DMS53 treated with DMSO at 0.1 percent for 48 hours (cell line): ENCODE measurements at regions not wholly inside any gene's neighbourhood (a gene's known extent, or its start where the extent isn't known, plus 50 kb on each side); places are given as distances from the start of the nearest gene placed in this dataset.

Experiments
- DNase-seq: peaks from one replicate; lab custom pipeline; 2025; ENCODE audit not compliant: unreplicated experiment; lab: John Stamatoyannopoulos, UW

DNA sequence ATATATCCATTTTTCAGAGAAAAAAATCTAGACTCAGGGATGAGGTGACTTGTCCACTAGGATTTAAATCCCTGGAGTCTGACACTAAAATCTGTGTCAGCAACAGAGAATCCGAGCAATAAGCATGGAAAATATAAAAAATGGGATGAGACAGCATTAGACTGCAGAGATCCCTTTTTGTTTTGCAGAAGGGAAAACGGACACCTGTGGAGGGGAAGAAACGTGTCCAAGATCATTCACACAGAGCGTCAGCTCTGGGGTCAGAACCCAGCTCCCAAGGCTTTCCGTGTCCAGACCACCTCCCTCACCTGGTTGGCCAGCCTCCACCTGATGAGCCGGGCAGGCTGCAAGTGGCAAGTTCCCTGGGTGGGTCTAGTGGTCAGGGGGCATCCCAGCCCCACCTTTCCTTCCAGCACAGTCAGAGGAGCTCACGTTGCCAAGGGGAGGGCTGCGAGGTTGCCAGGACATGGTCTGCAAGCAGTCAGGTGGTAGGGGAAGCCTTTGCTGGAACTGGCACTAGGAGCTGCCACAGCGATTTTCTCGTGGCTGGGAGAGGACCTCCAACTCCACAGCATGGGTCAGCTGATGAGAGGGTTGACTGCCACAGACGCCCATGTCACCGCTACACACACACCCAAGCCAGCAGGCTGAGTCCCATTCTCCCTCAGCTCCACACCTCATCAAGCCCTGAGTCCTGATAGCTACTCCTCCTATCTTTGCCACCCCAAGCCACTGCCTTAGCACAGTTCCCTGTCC, 65.9 kb upstream of the CPLX2 start:
- no peak for DNase-seq

DNA sequence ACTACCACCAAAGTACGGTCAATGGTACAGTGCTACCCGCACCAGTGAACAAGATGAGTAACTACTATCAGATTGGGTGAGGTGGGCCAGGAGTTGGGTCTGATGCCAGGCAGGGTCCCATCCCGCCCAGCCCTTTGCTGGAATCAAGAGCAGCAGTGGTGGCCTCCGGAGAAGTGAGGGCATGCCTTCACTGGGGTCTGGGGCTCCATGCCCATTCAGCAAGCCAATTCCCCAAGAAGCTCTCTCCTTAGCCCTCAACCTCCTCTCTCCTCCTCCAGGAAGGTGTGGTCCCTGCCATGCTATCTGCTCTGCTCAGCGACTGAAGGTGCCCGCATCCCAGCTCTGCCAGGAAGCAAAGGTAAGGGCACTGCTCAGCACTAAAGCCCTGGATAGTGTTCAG, 62.7 kb upstream of the CPLX2 start:
- DNase-seq = no peak

DNA sequence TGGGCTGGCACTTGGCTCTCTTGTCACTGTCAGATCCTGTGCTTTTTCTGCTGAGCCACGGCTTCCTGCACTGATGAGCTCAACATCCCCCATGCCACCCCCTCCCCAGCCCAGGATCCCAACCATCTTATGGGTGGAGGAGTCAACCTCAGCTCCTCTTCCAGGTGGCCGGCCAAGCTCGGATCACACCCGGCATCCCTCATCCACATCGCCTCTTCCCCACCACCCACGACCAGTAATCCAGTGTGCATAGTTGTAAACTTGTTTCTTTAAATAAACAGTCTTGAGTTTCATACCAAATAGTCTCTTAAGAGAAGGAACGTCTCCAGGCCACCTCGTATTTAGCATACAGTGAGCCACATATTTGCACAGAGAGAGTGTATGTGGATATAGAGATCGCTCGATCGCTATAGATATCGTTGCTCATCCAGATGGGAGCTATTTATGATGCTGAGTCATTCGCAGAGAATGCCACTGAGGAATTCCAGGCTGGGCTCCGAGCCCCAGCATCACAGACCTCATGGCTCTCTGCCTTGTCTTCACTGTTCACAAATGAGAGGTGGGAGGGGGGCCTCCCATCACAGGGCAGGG, 61.8 kb upstream of the CPLX2 start:
- DNase-seq = no peak

DNA sequence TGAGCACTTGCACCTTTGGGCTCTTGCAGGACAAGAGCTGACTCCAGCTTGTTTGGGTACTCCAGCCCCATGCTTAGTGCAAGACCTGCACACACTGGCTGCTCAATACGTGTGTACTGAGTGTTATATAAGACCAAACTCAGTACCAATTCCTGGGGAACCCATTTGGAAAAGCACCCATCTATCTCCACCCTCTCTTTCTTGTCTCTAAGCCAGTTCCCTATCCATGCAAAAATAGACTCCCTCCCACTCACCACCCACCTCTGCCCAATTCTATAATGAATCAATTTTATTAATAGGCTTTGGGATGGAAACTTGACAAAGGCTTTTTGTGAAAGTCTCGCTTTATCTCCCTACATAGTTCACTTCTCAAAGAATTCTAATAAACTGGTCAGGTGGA, 60.9 kb upstream of the CPLX2 start:
- DNase-seq = no peak

DNA sequence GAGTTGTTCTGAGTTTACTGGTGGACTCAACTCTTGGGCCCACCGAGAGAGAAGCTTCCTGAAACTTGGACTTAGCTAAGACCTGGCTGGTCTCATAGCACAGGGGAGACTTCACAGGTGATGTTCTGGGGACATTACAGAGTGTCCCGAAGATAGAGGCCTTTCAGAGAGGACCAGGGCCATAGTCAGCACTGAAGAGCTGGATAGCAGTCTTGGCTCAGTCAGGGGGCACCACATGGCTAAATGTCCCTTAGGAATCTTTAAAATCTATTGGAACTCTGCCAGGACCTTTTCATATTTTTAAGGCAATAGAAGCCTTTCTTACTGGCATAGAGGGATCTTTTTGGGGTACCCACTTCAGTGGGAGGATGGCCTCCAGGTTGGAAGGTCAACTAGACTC, 59.8 kb upstream of the CPLX2 start:
- DNase-seq = no peak

DNA sequence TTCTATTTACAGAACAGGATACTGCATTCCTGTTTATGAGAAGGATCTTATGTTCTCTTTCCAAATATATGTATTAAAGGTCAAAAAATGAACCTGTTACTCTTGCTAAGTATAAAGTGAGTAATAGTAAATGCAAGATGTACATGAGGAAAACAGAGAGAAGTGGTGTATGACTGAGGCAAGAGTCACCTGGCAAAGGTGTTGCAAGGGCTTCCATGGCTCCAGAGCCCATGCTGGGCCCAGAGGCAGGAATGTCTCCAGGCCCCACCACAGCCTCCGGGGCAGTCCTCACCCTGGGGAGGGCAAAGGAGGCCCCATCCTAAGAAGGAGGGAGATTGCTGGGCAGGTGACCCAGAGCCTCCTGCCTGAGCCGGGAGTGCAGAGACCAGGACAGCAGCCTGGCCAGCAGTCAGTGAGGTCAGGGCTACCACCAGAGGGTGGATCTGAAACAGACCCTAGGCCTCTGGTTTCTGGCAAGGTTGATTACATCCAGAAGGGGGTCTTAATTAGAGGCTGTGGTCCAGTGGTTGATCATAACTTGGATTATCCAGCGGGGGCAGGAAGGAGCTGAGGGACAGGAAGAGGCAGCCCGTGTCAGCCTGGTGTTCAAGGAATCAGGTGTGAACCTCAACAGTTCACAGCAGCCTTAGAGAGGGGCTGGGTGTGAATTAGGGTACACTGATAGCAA, 57.3 kb upstream of the CPLX2 start:
- no peak for DNase-seq

DNA sequence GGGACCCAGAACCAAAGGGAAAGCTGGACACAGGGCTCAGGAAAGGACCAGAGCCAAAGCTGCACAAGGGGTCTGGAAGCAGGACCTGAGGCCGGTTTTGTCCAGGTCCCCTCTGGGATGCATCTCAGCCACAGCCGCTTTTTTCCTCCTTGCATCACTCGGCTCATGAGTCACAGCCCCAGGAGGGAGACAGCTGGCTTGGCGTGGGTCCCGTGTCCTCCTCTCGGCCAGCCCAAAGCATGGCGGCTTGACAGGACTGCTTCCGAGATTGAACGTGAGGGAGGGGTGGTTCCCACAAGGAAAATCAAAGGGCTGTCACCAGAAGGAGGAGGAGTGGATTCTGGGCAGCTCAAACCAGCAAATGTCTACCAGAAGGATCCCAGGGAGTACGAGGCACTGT, 56.7 kb upstream of the CPLX2 start:
- no peak for DNase-seq

DNA sequence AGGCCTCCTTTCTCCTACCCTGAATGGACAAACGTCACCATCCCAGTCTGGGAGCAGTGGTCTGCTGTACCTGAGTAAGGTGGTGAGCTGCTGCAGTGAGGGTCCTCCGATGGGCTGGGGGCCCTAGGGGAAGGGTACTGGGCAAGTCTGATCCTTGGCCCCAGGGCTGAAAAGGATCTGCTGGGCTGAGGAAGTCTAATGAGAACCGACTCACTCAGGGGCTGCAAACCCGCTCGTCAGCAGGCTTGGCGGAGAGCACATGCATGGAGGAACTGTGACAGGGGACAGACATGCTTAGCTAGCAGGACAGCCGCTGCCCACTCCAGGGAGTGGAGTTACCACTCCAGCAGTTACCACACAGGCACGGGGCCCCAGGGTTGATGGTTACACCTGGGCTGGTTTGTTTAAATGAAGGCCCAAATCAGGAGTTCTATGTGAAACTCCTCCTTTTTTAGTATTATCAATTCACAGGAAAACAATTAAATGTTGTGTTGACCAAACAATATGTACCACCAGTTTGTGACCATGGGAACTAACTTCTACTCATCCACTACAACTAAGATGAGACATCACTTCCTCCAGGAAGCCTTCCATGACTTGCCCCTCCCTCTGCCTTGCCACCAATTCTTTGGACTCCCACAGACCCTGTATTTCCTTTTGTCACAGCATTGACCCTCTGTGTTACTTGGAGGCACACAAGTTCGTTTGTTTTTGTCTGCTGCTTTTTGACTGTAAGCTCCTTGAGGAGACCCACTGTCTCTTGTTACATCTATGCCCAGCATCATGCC, 56.1 kb upstream of the CPLX2 start:
- DNase-seq = no peak

DNA sequence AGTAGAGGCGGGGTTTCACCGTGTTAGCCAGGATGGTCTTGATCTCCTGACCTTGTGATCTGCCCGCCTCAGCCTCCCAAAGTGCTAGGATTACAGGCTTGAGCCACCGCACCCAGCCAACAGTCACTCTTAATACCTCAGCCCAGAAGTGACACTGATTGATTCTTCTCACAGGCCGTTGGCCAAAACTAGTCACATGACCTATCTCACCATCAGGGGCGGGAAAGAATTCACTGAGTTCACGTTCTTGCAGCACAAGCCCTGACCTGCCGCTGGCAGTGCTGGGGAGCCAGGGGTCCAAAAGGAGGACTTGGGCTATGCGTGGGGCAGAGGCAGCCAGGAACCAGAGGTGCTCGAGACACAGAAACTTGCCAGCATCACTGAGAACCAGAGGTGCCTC, 55.0 kb upstream of the CPLX2 start:
- no peak for DNase-seq

DNA sequence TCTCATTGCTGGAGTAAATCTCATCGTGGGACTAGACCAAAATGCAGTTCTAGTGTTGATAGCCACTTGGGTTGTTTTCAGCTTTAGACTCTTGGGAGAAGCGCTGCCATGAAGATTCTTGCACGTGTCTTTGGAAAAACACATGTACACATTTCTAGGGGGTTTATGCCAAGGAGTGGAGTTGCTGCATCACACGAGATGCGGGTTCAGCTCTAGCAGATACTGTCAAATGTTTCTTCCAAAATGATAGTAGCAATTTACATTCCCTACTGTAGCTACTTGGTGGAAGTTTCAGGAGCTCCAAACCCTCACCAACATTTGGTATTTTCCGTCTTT, 52.3 kb upstream of the CPLX2 start:
- DNase-seq = no peak

DNA sequence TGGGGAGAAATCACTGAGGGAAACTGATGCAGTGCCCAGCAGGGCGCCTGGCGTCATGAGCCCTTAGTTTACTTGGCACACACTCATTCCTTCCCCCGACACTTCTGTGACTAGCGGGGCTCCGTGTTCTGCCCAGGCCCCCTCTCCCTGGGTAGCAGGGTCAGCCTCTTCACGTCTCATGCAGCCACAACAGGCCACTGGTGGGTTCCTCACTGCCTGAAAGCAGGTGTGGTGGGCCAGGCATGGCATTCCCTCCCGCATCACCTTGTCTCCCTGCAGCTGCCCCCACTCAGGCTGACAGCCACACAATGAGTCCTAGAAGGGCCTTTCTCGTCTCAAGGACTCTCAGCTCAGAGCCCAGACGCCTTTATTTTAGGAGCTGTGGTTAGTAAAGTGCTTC, 51.1 kb upstream of the CPLX2 start:
- no peak for DNase-seq
